KG1 (cell line): ENCODE measurements at regions not wholly inside any gene's neighbourhood (a gene's known extent, or its start where the extent isn't known, plus 50 kb on each side); places are given as distances from the start of the nearest gene placed in this dataset.

Experiments used
- DNase-seq: peaks from one replicate; lab custom pipeline; 2025; lab: John Stamatoyannopoulos, UW

DNA sequence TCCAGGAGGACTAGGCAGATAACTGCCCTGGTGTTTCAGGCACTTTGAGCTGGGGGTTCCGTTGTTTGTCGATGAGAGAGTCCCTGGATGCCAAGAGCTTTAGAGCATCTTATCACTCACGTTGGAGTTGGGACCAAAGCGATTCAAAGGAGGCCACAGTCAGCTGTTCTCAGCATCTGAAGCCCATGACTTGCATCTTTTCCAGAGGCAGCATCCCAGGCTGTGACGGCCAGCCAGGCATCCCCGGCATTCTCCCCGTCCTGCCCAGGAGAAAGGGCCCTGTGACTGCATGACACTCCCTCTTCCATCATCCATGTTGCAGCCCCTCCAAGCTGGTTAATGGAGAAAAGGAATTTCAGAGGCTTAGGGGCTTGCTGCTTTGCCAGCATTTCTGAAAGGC, 520.3 kb downstream of the CDH26 start:
- no peak for DNase-seq

DNA sequence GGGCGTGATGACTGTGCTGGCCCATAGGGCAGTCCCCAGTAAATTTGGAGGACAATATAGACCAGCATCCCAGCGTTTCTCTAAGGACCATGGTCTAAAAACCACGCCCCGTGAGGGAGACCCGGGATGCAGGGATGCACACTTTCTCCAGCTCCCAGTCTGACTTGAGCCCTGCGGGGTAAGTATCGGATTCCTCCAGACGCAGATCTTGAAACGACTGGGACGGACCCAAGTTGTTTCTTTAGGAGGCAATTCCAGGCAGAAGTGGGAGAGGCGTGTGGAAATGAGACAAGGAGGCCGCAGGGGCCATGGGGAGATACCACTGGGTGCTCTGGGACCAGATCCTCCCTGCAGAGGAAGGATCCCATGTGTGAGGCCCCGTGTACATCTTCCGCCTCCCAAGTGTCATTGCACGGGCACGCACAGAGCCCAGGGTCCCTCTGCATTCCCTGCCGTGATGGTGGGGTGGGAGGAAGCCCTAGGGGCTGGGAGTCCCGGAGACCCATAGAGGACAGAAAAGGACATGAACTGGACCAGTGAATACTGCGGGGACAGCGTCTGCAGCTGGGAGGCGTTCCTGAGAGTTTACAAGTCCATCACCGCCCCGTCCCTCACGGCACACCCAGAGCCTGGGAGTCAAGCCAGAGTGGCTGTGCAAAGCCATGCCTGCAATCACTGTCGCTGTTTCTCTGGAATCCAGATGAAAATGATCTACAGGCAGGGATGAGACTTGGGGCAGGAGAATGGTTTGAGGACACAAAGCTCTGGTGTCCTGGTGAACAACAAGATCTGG, 522.9 kb downstream of the CDH26 start:
- no peak for DNase-seq

DNA sequence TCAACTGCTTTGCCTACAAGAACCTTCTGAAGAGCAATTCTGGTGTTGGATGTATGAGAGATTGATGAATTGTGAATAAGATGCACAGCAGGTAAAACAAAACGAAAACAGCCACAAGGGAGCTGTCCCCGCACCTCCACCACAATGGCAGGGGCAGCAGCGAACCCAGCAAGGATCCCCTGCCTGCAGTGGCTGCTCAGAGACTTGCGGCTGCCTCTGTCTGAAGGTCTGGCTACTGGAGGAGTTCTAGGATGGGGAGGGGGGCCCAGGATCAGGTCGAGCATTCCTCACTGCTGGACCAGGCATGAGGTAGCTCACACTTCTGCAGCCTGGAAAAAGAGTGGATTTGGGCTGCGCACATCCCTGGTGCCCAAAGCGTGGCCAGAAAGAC, 523.5 kb downstream of the CDH26 start:
- no peak for DNase-seq

DNA sequence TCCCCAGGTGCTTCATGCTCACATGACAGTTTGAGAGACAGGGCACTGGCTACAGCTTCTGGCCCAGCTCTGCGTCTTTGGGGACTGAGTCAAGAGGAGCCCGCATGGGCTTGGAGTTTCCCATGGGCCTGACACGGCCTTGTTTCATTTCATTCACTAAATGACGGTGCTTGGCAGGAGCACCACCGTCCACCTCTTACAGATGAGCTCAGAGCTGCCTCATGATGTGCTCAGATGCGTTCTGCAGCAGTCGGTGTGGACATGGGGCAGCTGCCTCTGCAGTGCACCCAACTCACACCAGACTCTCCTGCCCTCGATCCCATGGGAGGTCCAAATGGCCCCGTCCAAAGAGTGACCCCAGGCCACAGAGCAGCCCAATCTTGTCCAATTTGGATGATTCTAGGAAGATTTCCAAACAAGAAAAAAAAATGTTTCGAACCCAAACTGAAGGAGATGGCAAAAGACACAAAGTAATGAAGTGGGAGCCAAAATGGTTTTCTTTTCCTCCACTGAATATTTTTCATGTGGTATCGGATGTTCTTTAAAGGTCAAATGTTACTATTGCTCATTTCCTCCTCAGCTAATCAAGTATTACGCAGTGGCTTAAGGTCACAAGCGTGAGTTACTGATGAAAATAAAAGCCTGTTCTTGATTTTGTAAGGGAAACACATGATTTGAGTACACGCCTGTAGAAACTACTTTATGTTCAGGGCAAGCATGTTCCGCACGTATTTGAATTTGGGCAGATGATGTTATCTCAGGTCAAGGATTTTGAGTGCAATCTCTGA, 524.2 kb downstream of the CDH26 start:
- DNase-seq: no peak

DNA sequence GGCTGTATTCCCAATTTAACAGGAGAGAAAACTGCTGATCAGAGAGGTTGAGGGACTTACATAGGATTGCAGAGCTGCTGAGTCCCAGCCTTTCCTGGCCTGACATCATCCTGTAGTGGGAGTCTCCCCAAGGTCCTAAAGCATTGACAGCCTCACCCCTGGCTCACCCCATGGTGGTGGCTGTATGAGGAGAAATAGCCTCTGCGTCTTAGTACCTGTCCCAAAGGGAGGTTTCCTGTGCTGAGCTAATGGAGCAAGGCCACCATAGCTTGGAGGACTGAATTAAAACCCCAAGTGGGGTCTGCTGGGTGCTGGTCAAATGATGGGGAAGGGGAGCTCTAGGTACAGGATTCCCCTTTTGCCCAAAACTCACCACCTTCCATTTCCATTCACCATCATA, 525.1 kb downstream of the CDH26 start:
- DNase-seq: no peak

DNA sequence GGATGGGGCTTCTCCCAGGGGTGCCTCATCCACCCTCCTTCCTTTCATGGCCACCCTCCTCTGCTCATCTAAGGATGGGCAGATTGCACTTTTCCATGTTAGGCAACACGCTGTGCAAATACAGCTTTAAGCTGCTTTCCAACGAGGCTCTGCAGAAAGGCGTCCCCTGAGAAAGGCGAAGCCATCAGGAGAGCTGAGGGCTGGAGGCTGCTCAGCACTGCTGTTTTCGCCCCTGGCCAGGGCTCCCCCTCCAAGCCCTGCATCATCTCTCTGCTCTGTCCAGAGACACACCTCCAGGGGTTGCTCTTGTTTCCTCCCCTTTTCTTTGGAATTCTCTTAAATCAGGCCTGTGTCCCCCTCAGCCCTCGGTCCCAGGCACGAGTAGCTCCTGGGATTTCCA, 526.1 kb downstream of the CDH26 start:
- DNase-seq: no peak

DNA sequence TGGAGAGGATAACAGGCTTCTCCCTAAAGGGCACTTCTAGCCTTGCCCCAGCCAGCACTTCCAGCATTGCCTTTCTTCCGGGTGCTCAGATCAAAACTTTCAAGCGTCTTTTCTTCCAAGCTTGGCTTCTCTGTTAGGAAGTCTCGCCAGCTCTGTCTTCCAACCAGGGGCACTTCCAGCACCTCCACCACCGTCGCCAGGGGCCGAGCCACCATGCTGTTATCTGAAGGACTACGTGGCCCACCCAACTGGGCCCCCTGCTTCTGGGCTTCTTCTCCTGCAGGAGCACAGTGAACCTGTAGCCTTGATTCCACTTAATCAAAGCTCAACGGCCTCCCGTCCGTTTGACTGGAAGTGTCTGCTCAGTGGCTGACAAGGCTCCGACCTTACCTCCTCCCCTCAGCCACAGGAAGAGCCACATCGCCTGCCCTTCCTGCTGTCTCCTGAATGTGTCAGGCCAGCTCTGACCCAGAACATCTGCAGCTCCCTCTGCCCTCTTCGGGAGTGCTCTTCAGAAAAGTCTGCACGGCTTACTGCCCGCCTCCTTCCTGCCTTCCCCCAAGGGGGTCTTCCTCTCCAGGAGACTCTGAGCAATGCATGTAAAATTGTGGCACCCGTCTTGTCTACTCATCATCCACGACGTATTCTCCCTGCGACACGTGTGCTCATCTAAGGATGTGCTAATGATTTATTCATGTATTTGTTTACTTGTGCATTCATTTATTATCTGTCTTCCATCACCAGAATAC, 527.0 kb downstream of the CDH26 start:
- no peak for DNase-seq

DNA sequence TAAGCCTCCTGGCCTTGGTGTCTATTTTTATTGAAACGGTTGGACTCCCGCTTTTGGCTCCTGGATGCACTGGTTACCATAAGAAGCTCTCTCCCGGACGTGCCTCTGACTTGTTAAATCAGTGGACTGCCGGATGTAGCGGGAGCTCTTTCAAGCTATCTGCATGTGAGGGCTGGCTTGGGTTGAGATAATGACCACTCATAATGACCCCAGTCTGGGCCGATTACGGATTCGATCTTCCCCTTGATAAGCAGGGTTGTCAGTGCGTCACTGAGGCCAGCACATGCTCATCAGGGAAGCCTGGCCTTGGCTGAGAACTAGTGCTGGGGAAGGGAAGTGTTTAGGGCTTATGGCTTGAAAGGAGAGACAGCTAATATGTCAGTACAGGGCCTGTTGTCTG, 528.1 kb downstream of the CDH26 start:
- DNase-seq: no peak

DNA sequence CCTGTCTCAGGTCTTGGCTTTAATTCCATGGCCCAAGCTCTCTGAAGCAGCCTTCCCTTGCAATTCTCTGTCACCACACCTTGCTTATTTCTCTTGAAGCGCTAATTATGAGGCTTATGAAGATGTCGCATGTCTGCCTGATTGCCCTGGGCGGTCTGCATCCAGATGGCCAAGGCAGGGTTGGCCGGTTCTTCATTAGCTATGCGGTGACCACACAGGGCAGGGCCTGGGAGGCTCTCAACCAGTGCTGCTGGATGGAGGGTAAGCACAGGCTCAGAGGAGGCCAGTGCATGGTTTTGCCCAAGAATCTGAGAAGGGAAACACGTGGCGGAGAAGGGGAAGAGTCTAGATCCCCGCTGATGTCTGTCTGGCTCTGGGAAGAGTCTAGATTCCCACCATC, 528.7 kb downstream of the CDH26 start:
- DNase-seq: no peak

DNA sequence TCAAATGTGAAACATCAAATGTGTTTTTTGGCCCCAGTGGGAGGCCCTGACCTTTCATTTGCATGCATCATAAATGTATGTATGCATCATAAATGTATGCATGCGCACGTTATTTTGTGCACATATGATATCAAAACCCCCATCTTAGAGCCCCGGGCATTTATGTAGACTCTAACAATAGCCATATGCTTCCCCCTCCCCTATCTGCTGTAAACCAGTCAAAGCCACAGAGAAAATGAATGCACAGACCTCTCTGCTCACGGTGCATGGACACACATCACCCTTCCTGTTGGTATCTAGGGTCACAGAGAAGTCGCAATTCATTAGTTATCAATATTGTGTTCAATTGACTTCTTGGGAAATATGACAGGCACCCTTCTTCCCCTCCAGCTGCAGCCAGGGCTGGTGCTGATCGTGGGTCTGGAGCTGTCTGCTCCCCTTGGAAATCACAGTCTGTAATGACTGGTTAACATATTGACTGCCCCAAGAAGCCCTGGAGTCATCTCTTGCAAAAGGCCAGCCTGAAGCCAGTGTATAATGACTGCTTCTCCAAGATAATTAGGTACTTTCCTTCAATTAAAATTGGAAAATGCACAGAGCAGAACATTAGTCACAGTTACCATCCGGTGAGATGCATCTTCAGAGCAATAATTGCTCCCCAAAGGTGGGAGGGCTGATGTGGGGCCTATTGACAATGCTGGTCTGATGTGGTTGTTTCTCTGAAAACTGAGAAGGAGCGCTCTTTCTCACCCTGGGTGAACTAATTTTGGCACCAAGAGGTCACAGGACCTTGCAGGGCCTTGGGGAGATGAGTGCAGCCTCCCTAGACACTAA, 532.2 kb downstream of the CDH26 start:
- DNase-seq: no peak

DNA sequence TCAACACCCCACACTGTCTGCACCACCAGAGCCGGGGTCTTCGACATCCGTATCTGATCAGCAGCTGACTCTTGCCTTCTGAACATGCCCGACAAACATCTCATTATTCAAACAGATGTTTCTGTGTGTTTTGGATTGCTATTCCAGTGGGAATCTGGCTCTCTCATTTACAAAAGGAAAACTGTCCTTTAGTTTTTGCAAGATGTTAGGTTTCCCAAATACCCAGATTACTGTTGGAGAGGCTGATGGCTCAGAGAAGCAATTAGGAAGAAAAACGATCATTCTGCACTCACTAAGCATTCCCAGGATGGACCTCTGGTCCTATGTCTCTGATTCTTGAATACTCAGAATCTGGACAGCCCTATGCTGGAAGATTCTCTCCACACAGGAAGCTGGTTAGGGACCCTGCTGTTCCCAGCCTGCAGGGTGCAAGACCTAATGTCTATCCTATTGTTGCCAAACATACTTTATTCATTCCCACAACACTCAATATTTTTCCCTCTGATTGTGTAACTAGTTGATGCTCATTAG, 532.9 kb downstream of the CDH26 start:
- no peak for DNase-seq

DNA sequence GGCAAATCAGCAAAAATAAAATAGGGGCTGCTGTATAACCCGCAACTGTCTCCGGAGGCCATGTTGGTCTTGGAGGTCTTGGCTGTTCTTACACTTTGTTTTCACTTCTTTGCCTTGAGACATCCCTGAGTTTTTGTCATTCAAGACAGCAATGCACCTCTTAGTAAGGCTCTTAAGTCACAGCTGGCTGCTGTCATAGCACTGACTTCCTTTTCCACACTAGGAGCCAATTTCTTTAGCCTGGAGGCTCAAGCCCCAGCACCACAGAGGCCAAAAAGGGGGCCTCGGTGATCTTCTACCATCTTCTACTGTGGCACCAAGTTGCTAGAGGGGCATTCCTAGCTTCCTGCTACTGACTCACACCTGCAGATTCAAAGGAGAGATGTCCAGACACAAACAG, 536.3 kb downstream of the CDH26 start:
- DNase-seq: no peak

DNA sequence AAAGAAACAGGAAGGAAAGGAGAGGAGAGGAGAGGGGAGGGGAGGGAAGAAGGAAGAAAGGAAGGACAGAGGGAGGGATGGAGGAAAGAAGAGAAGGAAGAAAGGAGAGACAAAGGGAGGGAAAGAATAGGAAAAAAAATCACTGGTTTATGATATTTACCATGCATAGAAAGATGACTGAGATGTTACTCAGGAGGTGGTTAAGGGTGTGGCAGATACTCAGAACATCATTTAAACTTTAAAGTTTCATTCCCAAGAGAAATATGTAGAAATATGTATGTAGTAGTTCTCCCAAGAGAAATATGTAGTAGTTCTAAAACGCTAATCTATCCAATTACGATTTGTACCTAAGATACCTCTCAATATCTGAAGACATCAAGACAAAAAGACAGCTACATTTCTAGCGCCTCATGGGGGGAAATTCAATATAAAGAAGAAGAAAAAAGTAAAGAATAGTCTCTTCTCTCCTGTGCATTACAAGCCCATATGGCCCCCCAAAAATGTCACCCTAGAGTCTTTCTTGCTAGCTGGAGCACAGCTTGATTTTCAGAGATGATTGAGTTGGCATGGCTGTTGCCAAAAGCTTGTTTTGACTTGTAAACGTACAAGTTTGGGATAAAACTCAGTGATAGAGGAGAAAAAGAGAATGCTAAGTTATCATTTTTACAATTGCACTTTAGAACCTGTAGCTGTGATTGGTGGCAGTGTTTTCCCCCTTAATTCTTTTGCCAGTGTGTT, 539.2 kb downstream of the CDH26 start:
- no peak for DNase-seq

DNA sequence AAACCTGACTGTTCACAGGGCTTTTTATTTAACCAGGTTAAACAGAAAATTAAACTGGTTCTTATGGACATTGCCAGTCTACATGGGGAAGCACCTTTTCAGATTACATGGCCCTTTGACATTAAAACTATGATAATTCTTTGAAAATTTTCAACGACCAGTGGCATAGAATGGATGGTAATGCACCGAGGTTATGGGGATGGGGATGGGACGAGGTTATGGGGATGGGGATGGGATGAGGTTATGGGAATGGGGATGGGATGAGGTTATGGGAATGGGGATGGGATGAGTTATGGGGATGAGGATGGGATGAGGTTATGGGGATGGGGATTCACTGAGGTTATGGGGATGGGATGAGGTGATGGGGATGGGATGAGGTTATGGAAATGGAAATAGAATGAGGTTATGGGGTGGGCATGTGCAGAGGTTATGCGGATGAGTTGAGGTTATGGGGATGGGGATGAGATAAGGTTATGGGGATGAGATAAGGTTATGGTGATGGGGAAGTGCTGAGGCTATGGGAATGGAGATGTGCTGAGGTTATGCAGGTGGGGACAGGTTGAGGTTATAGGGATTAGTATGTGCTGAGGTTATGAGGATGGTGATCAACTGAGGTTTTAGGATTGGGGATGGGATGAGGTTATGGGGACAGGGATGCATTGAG, 541.9 kb downstream of the CDH26 start:
- no peak for DNase-seq

DNA sequence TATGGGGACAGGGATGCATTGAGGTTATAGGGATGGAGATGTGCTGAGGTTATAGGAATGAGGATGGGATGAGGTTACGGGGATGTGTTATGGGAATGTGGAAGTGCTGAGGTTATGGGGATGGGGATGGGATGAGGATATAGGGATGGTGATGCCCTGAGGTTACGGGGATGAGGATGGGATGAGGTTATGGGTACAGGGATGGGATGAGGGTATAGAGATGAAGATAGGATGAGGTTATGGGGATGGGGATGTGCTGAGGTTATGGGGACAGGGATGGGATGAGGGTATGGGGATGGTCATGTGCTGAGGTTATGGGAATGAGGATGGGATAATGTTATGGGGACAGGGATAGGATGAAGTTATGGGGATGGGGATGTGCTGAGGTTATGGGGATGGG, 542.8 kb downstream of the CDH26 start:
- no peak for DNase-seq

DNA sequence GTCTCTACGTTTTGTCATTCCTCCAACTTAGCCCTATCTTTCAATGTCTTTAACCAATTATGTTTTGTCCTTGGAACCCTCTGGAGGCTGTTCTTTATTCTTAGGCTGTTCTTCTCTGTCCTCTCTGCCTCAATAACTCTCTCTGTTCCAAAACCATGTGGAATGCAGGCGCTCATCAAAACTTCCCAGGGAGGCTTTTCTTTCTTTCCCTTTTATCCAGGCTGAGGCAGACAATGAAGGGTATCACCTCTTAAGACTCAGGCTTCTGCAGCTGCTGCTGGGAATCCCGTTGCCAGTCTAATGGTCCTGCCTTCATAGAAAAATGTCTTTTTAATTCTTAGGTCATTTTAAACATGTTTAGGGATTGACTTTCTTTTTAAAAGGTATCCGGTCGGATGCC, 544.7 kb downstream of the CDH26 start:
- DNase-seq: no peak

DNA sequence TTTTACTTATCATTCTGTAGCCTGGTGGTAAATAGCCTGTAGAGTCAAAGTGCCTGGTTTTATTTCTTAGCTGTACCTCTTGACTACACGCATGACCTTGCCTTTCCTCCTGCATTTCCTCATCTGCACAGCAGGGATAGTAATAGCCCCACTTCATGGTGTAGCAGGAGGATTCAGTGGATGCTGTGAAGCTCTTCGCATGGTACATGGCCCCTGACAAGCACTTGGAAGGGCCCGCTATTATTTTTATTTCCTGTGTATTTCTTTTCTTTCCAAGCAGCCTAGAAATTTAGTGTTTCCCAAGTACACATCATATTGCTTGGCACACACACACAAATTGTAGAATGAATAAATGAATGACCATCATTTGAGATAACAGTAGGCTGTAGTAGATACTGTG, 547.2 kb downstream of the CDH26 start:
- DNase-seq: no peak

DNA sequence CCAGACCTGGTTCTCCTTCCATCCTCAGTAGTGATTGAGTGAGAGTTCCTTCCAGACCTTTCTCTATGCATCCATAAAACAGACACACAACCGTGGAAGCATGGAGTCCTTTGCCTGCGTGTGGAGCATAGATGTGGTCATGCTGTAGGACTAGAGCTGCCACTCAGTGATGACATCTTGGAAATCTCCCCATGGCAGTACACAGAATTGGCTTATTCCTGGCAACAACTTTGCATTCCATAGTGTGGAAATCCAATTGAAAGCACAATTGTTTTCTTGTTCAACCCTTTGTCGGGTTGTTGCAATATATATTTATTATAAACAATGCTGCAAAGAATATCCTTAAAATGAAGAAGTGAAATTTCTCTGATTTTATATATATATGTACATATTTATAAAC, 547.8 kb downstream of the CDH26 start:
- DNase-seq: no peak

DNA sequence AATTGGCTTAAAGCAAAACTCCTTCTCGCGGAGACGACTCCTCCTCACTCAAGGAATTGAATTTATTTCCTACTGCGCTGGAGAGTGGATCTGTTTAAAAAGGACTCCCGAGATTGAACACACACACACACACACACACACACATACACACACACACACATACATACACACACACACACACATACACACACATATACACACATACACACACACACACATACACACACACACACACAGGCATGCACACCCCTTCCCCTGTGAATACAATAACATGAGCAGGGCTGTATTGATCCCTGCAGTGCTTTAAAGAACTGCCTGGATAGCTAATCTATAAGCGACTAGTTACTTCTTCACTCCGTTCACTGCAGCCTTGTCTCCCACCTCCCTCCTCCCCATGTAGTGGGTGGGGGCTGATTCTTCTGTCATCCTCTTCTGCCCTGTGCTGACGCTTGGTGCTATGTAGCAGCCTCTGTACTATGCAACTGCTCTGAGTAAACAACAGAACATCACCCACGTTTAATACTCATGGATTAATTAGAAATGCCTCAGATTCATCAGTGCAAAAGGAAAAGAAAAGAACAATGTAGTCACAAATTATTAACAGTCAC, 549.0 kb downstream of the CDH26 start:
- DNase-seq: no peak

DNA sequence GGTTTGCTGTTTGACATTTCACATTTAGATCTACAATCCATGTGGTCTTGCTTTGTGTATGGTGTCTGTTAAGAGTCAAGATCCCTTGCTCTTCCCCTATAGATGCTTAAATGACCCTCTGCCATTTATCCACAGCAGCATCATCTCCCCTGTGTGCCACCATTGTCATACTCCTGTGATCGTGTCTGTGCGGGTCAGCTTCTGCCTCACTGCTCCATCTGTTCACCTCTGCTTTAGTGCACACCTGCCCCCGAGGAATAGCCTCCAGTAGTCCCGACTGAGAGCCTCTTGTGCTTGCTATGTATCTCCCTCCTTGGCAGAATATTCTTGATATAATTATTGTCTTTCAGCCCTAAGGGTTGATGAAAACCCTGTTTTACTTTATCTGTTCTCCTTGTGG, 551.2 kb downstream of the CDH26 start:
- no peak for DNase-seq
